PC-3 (cell line): ENCODE measurements at regions not wholly inside any gene's neighbourhood (a gene's known extent, or its start where the extent isn't known, plus 50 kb on each side); places are given as distances from the start of the nearest gene placed in this dataset.

Experiments used
- EZH2 ChIP-seq: fragments of 300-600 bp; sonication (generic); IDR thresholded peaks from one replicate; pipeline ENCODE4 v1.6.1; 2017; ENCODE audit warnings: antibody characterized with exemption, mild to moderate bottlenecking, low read length; ENCODE audit not compliant: unreplicated experiment
- TF ChIP-seq, protein P1 (sequence below): fragments of 300-600 bp; sonication (generic); conservative IDR thresholded peaks from 2 replicates; pipeline ENCODE4 v1.5.1; 2017; ENCODE audit warnings: antibody characterized with exemption, low read depth, mild to moderate bottlenecking, low read length

DNA sequence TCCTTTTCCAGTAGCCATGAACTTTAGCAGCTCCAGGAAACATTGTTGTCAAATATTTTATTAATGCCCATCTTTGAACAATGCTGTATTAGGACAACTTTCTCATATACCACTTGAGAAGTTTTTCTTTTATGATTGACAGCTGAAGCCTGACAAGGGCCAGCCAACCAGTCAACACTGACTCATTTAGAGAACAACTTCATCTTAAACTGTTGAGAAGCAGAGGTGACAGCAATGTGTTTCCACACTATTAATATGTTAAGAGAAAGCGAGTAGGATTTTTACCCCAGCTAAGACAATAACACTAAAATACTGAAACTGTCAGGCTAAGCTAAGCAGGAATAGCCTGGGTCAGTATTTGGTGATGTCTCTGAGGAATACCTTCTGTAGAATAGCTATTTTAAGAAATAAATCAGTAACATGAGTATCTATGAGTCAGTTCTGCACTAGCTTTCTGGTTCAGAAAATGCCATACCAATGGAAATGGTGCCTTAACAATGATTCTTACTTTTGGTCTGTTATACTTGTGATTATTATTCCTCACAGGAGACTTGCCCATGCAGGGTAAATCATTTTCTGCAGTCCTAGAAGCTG is 168.8 kb upstream of the POT1 start:
- TF ChIP-seq, protein P1, sequence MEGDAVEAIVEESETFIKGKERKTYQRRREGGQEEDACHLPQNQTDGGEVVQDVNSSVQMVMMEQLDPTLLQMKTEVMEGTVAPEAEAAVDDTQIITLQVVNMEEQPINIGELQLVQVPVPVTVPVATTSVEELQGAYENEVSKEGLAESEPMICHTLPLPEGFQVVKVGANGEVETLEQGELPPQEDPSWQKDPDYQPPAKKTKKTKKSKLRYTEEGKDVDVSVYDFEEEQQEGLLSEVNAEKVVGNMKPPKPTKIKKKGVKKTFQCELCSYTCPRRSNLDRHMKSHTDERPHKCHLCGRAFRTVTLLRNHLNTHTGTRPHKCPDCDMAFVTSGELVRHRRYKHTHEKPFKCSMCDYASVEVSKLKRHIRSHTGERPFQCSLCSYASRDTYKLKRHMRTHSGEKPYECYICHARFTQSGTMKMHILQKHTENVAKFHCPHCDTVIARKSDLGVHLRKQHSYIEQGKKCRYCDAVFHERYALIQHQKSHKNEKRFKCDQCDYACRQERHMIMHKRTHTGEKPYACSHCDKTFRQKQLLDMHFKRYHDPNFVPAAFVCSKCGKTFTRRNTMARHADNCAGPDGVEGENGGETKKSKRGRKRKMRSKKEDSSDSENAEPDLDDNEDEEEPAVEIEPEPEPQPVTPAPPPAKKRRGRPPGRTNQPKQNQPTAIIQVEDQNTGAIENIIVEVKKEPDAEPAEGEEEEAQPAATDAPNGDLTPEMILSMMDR, result no peak
- TF ChIP-seq EZH2, result no peak
